Upper lobe of right lung (tissue), 1 donor: ENCODE measurements at regions not wholly inside any gene's neighbourhood (a gene's known extent, or its start where the extent isn't known, plus 50 kb on each side); places are given as distances from the start of the nearest gene placed in this dataset.

Experiments used
- ATAC-seq: fragments of 200-7000 bp; cut with Tn5 transposase; one replicate; pipeline ENCODE4 v1.9.1; 2020; ENCODE audit warnings: mild to moderate bottlenecking, moderate library complexity
- DNase-seq: peaks from one replicate; pipeline ENCODE4 v3.0.0-alpha.2; 2020
- H3K27ac ChIP-seq: fragments of 200-600 bp; one replicate; pipeline ENCODE4 v1.8.0; 2022
- H3K27me3 ChIP-seq: fragments of 200-600 bp; one replicate; pipeline ENCODE4 v1.8.0; 2022; ENCODE audit warnings: mild to moderate bottlenecking
- H3K36me3 ChIP-seq: fragments of 200-600 bp; one replicate; pipeline ENCODE4 v1.8.0; 2022
- H3K4me1 ChIP-seq: fragments of 200-600 bp; one replicate; pipeline ENCODE4 v1.8.0; 2022
- H3K4me3 ChIP-seq: fragments of 200-600 bp; one replicate; pipeline ENCODE4 v1.8.0; 2022; ENCODE audit warnings: mild to moderate bottlenecking
- H3K9me3 ChIP-seq: fragments of 200-600 bp; one replicate; pipeline ENCODE4 v1.8.0; 2022
- intact Hi-C: fragments of 100-400 bp; cut with DNase I; formaldehyde crosslinking; loops from one replicate; pipeline ENCODE4 v1.11.0; 2022
- TF ChIP-seq, protein P1 (sequence below): fragments of 200-600 bp; IDR thresholded peaks from one replicate; pipeline ENCODE4 v1.8.0; 2022; ENCODE audit warnings: antibody characterized with exemption
- donor health status: DM: no; HTN: yes; CAD: no; lungs with severe emphysema.

DNA sequence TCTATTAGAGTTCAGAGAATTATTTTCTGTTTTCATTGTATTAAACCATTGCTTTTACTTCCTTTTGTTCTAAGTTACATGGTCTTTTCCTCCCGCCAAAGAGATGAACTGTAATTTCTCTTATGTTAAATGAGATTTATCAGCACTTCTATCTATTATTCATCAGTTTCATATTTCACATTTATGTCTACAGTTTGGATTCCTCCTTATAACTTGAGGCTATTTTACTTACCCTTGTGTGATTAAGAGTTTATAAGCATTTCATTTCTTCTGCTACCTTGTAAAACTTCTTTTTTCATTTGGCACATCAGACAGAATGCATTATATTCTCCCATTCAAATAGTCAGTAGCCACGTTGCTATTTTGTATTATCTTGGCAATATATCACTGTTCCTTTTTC is 248.2 kb downstream of the PLA2G4A start:
- Histone ChIP-seq H3K27me3 (no peaks in the 10 kb centered on the region), H3K4me3 (no peak overlapping the region), H3K9me3 (no peaks in the 10 kb centered on the region), H3K4me1 (no peaks in the 10 kb centered on the region), H3K27ac (no peak overlapping the region), H3K36me3 (no peaks in the 10 kb centered on the region)
- DNase-seq (no peak), ATAC-seq (no peak)
- intact Hi-C loops, result no loop called here
- TF ChIP-seq, protein P1, sequence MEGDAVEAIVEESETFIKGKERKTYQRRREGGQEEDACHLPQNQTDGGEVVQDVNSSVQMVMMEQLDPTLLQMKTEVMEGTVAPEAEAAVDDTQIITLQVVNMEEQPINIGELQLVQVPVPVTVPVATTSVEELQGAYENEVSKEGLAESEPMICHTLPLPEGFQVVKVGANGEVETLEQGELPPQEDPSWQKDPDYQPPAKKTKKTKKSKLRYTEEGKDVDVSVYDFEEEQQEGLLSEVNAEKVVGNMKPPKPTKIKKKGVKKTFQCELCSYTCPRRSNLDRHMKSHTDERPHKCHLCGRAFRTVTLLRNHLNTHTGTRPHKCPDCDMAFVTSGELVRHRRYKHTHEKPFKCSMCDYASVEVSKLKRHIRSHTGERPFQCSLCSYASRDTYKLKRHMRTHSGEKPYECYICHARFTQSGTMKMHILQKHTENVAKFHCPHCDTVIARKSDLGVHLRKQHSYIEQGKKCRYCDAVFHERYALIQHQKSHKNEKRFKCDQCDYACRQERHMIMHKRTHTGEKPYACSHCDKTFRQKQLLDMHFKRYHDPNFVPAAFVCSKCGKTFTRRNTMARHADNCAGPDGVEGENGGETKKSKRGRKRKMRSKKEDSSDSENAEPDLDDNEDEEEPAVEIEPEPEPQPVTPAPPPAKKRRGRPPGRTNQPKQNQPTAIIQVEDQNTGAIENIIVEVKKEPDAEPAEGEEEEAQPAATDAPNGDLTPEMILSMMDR, result no peak

DNA sequence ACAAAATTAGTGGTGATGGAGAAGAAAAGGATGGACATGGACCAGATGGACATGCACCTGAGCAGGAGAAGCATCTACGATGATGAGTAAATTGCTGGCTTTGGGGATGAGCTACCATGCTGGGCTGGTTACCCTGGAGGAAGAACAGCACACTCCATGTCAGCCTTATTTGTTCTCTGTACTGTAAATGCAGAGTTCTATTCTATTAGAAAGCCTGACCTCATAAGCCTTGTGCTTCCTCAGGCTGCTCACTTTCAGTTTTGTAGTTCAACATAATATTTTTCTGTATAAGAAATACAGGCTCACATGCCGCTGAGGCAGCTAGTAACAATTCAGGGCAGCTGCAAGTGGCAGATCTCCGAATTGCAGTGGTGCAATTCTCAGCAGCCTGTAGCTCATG is 249.6 kb downstream of the PLA2G4A start:
- Histone ChIP-seq H3K27ac (no peak overlapping the region), H3K9me3 (no peaks in the 10 kb centered on the region), H3K36me3 (no peaks in the 10 kb centered on the region), H3K4me3 (no peak overlapping the region), H3K4me1 (no peaks in the 10 kb centered on the region), H3K27me3 (no peaks in the 10 kb centered on the region)
- DNase-seq, result no peak
- no peak for ATAC-seq
- TF ChIP-seq, protein P1, result no peak
- intact Hi-C loops, result no loop called here

GRCh38 chr1:187078916-187079315 is 250.2 kb downstream of the PLA2G4A start:
- intact Hi-C loops, result no loop called here
- TF ChIP-seq, protein P1, result no peak
- no peak overlapping the region for H3K4me3 ChIP-seq
- no peaks in the 10 kb centered on the region for H3K4me1 ChIP-seq
- no peaks in the 10 kb centered on the region for H3K36me3 ChIP-seq
- H3K9me3 ChIP-seq, result no peaks in the 10 kb centered on the region
- H3K27ac ChIP-seq, result no peak overlapping the region
- ATAC-seq, result no peak
- no peaks in the 10 kb centered on the region for H3K27me3 ChIP-seq
- no peak for DNase-seq

DNA sequence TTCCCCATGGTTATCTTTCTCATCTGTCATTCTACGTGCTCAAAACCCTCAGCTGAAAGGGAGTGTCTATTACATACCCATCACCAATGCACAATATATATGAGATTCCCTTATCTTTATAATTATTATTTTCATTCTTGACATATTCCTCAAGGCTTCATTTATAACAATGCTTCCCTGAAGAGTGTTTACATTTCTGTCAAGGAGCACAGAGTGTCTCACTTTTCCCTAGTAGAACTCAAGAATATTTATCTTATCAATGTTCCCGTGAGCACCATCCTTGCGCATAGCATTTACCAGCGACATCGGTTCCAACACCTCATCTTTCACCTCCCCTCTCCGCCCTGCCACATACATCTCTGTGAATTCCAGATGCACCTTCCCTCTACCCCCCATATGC is 250.6 kb downstream of the PLA2G4A start:
- no peaks in the 10 kb centered on the region for H3K36me3 ChIP-seq
- intact Hi-C loops, result no loop called here
- H3K4me3 ChIP-seq, result no peak overlapping the region
- DNase-seq (no peak), ATAC-seq (no peak)
- no peaks in the 10 kb centered on the region for H3K9me3 ChIP-seq
- TF ChIP-seq, protein P1, result no peak
- no peak overlapping the region for H3K27ac ChIP-seq
- no peaks in the 10 kb centered on the region for H3K27me3 ChIP-seq
- H3K4me1 ChIP-seq, result no peaks in the 10 kb centered on the region

GRCh38 chr1:187091666-187092065 is 262.9 kb downstream of the PLA2G4A start:
- ATAC-seq (no peak), DNase-seq (no peak)
- H3K27me3 ChIP-seq, result no peaks in the 10 kb centered on the region
- H3K36me3 ChIP-seq, result no peaks in the 10 kb centered on the region
- no peak overlapping the region for H3K4me3 ChIP-seq
- TF ChIP-seq, protein P1, result no peak
- no peaks in the 10 kb centered on the region for H3K4me1 ChIP-seq
- intact Hi-C loops, result no loop called here
- H3K9me3 ChIP-seq, result no peaks in the 10 kb centered on the region
- no peak overlapping the region for H3K27ac ChIP-seq

GRCh38 chr1:187092104-187092503 is 263.4 kb downstream of the PLA2G4A start:
- H3K4me1 ChIP-seq, result no peaks in the 10 kb centered on the region
- H3K9me3 ChIP-seq, result no peaks in the 10 kb centered on the region
- DNase-seq (no peak), ATAC-seq (no peak)
- H3K27me3 ChIP-seq, result no peaks in the 10 kb centered on the region
- no peak overlapping the region for H3K27ac ChIP-seq
- intact Hi-C loops, result no loop called here
- no peaks in the 10 kb centered on the region for H3K36me3 ChIP-seq
- H3K4me3 ChIP-seq, result no peak overlapping the region
- TF ChIP-seq, protein P1, result no peak
